H1 (cell line): ENCODE measurements at regions not wholly inside any gene's neighbourhood (a gene's known extent, or its start where the extent isn't known, plus 50 kb on each side); places are given as distances from the start of the nearest gene placed in this dataset.

ENCODE experiments used
- E2F6 ChIP-seq: IDR thresholded peaks from 2 replicates; pipeline ENCODE4 v1.6.1; 2012; ENCODE audit warnings: inconsistent platforms
- EGR1 ChIP-seq: IDR thresholded peaks from 2 replicates; pipeline ENCODE4 v1.6.1; 2011; ENCODE audit warnings: low read depth, low read length, borderline replicate concordance
- GTF2F1 ChIP-seq: IDR thresholded peaks from 2 replicates; pipeline ENCODE4 v1.6.1; 2012; ENCODE audit warnings: low read depth, low read length, improper control_type of control experiment, borderline replicate concordance
- HDAC6 ChIP-seq: IDR thresholded peaks from one replicate; pipeline ENCODE4 v1.7.1; 2012; ENCODE audit warnings: low read depth, mild to moderate bottlenecking, inconsistent platforms, low read length, moderate library complexity
- JUND ChIP-seq: IDR thresholded peaks from 2 replicates; pipeline ENCODE4 v1.6.1; 2011; ENCODE audit warnings: mild to moderate bottlenecking, improper control_type of control experiment, low read length
- POLR2A ChIP-seq, 2 experiments: IDR thresholded peaks; 1 replicate in 1 of 2; 2 replicates in 1 of 2; pipeline ENCODE4 v1.6.1; 2011; ENCODE audit warnings: low read depth in 2 of 2, low read length in 2 of 2, mild to moderate bottlenecking in 2 of 2; ENCODE audit errors: control extremely low read depth in 1 of 2
- TBP ChIP-seq: IDR thresholded peaks from 2 replicates; pipeline ENCODE4 v1.6.1; 2011; ENCODE audit warnings: low read depth, low read length, improper control_type of control experiment
- TF ChIP-seq, protein P1 (sequence below), 3 experiments: IDR thresholded peaks; 1 replicate in 2 of 3; 2 replicates in 1 of 3; pipeline versions ENCODE4 v1.5.1 to v1.6.1; 2011; ENCODE audit warnings: low read length in 3 of 3, mild to moderate bottlenecking in 3 of 3, inconsistent platforms in 2 of 3, low read depth in 1 of 3, moderate library complexity in 1 of 3; ENCODE audit not compliant: insufficient read depth in 1 of 3; ENCODE audit errors: control extremely low read depth in 1 of 3
- TF ChIP-seq, protein P2 (sequence below): IDR thresholded peaks from 2 replicates; pipeline ENCODE4 v1.6.1; 2011; ENCODE audit warnings: low read depth, mild to moderate bottlenecking, low read length; ENCODE audit not compliant: insufficient read depth
- TF ChIP-seq, protein P3 (sequence below): IDR thresholded peaks from 2 replicates; pipeline ENCODE4 v1.6.1; 2011; ENCODE audit warnings: low read length, improper control_type of control experiment

DNA sequence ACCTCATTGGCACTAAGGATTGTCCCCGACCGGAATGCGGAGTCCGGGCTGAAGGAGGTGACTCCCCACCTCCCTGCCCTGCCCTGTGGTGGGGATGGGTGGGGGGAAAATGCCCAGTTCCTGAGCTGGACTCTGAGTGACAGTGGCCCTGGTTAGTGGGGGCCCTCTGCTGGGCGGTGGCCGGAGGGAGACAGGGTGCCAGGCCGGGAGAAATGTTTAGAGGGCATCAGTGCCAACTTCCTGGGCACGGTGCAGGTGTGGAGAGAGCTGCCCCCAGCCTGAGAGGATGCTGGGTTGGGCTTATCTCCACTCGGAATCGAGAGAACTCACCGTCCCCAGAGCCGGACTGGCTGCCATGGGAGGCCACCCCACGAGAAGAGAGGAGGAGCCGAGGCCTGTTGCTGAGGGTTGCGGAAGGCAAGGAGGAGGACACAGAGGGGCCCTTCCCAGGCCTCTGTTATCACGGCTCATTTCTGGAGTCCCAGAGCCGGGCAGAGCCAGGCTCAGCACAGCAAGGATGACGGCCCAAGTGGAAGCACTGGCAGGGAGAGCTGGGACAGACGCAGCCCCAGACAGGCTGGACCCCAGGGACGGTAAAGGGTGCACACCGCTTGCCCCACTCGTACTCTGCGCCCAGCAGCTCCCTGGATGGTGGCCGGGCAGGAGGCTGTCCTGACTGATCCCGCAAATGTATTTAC lies 156.7 kb downstream of the KIF26A start:
- no peak for TF ChIP-seq JUND
- TF ChIP-seq TBP, result no peak
- TF ChIP-seq, protein P1, sequence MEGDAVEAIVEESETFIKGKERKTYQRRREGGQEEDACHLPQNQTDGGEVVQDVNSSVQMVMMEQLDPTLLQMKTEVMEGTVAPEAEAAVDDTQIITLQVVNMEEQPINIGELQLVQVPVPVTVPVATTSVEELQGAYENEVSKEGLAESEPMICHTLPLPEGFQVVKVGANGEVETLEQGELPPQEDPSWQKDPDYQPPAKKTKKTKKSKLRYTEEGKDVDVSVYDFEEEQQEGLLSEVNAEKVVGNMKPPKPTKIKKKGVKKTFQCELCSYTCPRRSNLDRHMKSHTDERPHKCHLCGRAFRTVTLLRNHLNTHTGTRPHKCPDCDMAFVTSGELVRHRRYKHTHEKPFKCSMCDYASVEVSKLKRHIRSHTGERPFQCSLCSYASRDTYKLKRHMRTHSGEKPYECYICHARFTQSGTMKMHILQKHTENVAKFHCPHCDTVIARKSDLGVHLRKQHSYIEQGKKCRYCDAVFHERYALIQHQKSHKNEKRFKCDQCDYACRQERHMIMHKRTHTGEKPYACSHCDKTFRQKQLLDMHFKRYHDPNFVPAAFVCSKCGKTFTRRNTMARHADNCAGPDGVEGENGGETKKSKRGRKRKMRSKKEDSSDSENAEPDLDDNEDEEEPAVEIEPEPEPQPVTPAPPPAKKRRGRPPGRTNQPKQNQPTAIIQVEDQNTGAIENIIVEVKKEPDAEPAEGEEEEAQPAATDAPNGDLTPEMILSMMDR (IDR thresholded peaks at IDR 0.05; ENCODE audit: control extremely low read depth in 1 of 3, insufficient read depth in 1 of 3, low read depth in 1 of 3, low read length in 3 of 3), result no peak
- no peak for TF ChIP-seq E2F6
- no peak for TF ChIP-seq GTF2F1
- TF ChIP-seq POLR2A (IDR thresholded peaks at IDR 0.05; ENCODE audit: control extremely low read depth in 1 of 2, low read depth in 2 of 2, low read length in 2 of 2), result no peak
- TF ChIP-seq, protein P2, sequence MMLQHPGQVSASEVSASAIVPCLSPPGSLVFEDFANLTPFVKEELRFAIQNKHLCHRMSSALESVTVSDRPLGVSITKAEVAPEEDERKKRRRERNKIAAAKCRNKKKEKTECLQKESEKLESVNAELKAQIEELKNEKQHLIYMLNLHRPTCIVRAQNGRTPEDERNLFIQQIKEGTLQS, result no peak
- no peak for TF ChIP-seq HDAC6
- TF ChIP-seq EGR1, result no peak
- TF ChIP-seq, protein P3, sequence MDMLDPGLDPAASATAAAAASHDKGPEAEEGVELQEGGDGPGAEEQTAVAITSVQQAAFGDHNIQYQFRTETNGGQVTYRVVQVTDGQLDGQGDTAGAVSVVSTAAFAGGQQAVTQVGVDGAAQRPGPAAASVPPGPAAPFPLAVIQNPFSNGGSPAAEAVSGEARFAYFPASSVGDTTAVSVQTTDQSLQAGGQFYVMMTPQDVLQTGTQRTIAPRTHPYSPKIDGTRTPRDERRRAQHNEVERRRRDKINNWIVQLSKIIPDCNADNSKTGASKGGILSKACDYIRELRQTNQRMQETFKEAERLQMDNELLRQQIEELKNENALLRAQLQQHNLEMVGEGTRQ, result no peak
